C4-2B (cell line): ENCODE measurements at regions not wholly inside any gene's neighbourhood (a gene's known extent, or its start where the extent isn't known, plus 50 kb on each side); places are given as distances from the start of the nearest gene placed in this dataset.

Experiments used
- ZFX ChIP-seq: fragments of 450-650 bp; IDR thresholded peaks from 2 replicates; pipeline ENCODE4 v1.6.1; 2017
- TF ChIP-seq, protein P1 (sequence below): fragments of 450-650 bp; conservative IDR thresholded peaks from 2 replicates; pipeline ENCODE4 v1.5.1; 2017; ENCODE audit warnings: mild to moderate bottlenecking

DNA sequence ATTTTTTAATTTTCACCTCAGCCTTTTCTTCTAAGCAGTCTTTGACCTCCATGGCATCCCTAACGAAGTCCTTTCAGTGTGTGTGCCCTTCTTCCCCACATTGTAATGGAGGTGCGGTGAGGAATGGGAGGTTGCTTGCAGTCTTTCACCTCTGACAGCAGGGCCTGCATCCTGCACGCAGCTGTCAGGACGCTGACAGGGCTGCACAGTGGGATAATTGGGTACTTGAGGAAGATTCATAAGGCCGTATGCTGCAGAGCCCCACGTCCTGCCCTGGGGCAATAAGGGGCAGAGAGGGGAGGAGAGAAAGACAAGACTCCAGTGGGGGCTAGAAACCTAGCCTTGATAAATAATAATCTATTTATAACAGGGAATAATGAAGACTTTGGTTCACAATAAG lies 184.7 kb downstream of the SAMD5 start:
- TF ChIP-seq, protein P1, sequence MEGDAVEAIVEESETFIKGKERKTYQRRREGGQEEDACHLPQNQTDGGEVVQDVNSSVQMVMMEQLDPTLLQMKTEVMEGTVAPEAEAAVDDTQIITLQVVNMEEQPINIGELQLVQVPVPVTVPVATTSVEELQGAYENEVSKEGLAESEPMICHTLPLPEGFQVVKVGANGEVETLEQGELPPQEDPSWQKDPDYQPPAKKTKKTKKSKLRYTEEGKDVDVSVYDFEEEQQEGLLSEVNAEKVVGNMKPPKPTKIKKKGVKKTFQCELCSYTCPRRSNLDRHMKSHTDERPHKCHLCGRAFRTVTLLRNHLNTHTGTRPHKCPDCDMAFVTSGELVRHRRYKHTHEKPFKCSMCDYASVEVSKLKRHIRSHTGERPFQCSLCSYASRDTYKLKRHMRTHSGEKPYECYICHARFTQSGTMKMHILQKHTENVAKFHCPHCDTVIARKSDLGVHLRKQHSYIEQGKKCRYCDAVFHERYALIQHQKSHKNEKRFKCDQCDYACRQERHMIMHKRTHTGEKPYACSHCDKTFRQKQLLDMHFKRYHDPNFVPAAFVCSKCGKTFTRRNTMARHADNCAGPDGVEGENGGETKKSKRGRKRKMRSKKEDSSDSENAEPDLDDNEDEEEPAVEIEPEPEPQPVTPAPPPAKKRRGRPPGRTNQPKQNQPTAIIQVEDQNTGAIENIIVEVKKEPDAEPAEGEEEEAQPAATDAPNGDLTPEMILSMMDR = no peak
- no peak for TF ChIP-seq ZFX
